ENCODE measurements at regions not wholly inside any gene's neighbourhood (a gene's known extent, or its start where the extent isn't known, plus 50 kb on each side); places are given as distances from the start of the nearest gene placed in this dataset.

DNA sequence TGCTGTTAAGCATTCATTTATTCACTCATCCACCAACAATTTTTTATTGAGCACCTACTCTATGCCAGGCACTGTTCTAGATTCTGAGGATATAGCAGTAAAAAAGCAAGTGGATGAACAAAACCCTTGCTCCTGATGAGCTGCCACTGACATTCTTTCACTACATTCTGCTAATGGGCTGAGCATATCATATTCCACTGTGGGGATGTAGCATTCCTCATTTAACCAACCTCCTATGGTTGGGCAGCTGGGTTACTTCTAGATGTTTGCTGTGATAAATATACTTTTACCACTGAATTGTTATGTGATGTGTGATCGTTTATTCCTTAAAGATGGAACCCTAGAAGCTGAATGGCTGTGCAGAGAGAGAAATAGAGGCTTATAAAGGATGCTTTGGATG lies 176.9 kb downstream of the MN1 start:
- TF ChIP-seq, protein P1, sequence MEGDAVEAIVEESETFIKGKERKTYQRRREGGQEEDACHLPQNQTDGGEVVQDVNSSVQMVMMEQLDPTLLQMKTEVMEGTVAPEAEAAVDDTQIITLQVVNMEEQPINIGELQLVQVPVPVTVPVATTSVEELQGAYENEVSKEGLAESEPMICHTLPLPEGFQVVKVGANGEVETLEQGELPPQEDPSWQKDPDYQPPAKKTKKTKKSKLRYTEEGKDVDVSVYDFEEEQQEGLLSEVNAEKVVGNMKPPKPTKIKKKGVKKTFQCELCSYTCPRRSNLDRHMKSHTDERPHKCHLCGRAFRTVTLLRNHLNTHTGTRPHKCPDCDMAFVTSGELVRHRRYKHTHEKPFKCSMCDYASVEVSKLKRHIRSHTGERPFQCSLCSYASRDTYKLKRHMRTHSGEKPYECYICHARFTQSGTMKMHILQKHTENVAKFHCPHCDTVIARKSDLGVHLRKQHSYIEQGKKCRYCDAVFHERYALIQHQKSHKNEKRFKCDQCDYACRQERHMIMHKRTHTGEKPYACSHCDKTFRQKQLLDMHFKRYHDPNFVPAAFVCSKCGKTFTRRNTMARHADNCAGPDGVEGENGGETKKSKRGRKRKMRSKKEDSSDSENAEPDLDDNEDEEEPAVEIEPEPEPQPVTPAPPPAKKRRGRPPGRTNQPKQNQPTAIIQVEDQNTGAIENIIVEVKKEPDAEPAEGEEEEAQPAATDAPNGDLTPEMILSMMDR (IDR thresholded peaks at IDR 0.05; ENCODE audit: low read depth, low read length) = no peak
- TF ChIP-seq EZH2phosphoT487 (IDR thresholded peaks at IDR 0.05; ENCODE audit: low read depth) = no peak
